Suprapubic skin (tissue), 4 donors: ENCODE measurements at regions not wholly inside any gene's neighbourhood (a gene's known extent, or its start where the extent isn't known, plus 50 kb on each side); places are given as distances from the start of the nearest gene placed in this dataset.

Source experiments
- CTCF ChIP-seq, 2 donors: fragments of 200-600 bp in 1 of 2; fragments of 450-650 bp in 1 of 2; sonication (generic) in 1 of 2; IDR thresholded peaks; one replicate each; pipeline ENCODE4 v1.5.1; 2016 to 2019; ENCODE audit warnings: antibody characterized with exemption in 2 of 2, mild to moderate bottlenecking in 1 of 2, moderate library complexity in 1 of 2
- EP300 ChIP-seq: sonication (generic); formaldehyde crosslinking; IDR thresholded peaks from one replicate; pipeline ENCODE4 v1.6.1; 2017; ENCODE audit warnings: antibody characterized with exemption
- POLR2A ChIP-seq, 2 donors: fragments of 450-650 bp; IDR thresholded peaks; one replicate each; pipeline ENCODE4 v1.6.1; 2017; ENCODE audit warnings: antibody characterized with exemption in 2 of 2, mild to moderate bottlenecking in 2 of 2, moderate library complexity in 2 of 2
- POLR2AphosphoS5 ChIP-seq, 3 donors: sonication (generic); formaldehyde crosslinking; IDR thresholded peaks; one replicate each; pipeline ENCODE4 v1.6.1; 2017; ENCODE audit warnings: antibody characterized with exemption in 3 of 3

- no peak for TF ChIP-seq CTCF (IDR thresholded peaks at IDR 0.05)
- TF ChIP-seq POLR2A (IDR thresholded peaks at IDR 0.05): no peak
- TF ChIP-seq POLR2AphosphoS5 (IDR thresholded peaks at IDR 0.05): no peak
- no peak for TF ChIP-seq EP300
Measured at GRCh38 chr1:25083481-25084345, 148.6 kb downstream of the SYF2 start.
